Testis (tissue), 2 donors: ENCODE measurements at regions not wholly inside any gene's neighbourhood (a gene's known extent, or its start where the extent isn't known, plus 50 kb on each side); places are given as distances from the start of the nearest gene placed in this dataset.

Source experiments
- POLR2A ChIP-seq: fragments of 450-650 bp; IDR thresholded peaks from one replicate; pipeline ENCODE4 v1.6.1; 2017; ENCODE audit warnings: antibody characterized with exemption, mild to moderate bottlenecking, moderate library complexity
- TF ChIP-seq, protein P1 (sequence below), 3 experiments: fragments of 450-650 bp in 2 of 3; fragments of 200-600 bp in 1 of 3; sonication (generic) in 1 of 3; IDR thresholded peaks; one replicate each; pipeline ENCODE4 v1.5.1; 2016 to 2019; ENCODE audit warnings: antibody characterized with exemption in 3 of 3, mild to moderate bottlenecking in 2 of 3, moderate library complexity in 1 of 3

DNA sequence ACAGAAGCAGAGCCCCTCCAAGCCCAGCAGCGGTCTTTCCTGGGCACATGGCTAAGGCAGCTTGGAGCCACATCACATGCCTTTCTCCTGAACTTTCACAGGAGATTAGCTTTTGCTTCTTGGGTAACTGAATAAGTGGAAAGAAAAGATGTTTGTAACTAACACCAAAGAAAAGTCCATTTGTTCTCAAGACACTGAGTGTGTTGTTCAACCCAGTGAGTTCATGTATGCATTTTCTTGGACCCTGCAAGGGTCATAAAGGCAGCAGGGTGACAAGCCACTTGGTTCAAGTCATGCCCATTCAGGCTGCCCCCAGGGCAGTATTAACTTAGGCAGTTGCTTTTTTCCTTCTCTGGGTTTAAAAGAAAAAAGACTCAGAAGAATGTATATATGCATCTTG lies 203.4 kb downstream of the FAM76B start:
- TF ChIP-seq, protein P1, sequence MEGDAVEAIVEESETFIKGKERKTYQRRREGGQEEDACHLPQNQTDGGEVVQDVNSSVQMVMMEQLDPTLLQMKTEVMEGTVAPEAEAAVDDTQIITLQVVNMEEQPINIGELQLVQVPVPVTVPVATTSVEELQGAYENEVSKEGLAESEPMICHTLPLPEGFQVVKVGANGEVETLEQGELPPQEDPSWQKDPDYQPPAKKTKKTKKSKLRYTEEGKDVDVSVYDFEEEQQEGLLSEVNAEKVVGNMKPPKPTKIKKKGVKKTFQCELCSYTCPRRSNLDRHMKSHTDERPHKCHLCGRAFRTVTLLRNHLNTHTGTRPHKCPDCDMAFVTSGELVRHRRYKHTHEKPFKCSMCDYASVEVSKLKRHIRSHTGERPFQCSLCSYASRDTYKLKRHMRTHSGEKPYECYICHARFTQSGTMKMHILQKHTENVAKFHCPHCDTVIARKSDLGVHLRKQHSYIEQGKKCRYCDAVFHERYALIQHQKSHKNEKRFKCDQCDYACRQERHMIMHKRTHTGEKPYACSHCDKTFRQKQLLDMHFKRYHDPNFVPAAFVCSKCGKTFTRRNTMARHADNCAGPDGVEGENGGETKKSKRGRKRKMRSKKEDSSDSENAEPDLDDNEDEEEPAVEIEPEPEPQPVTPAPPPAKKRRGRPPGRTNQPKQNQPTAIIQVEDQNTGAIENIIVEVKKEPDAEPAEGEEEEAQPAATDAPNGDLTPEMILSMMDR (IDR thresholded peaks at IDR 0.05): no peak
- TF ChIP-seq POLR2A: no peak
